GDM1 (cell line): ENCODE measurements at regions not wholly inside any gene's neighbourhood (a gene's known extent, or its start where the extent isn't known, plus 50 kb on each side); places are given as distances from the start of the nearest gene placed in this dataset.
"Not testable (repeated sequence)": the region's sequence is repeated elsewhere in the genome, so short reads cannot be mapped to it uniquely, and the experiment has no call there.

Experiments used
- DNase-seq: peaks from one replicate; lab custom pipeline; 2025; lab: John Stamatoyannopoulos, UW

GRCh38 chr10:6813856-6814255, 233.8 kb upstream of the PRKCQ start:
- DNase-seq = no peak

GRCh38 chr10:6813306-6813705, 233.2 kb upstream of the PRKCQ start:
- no peak for DNase-seq

GRCh38 chr10:6811153-6811552, 231.1 kb upstream of the PRKCQ start:
- DNase-seq = no peak

GRCh38 chr10:6803427-6803783, 223.3 kb upstream of the PRKCQ start:
- no peak for DNase-seq

- DNase-seq = no peak
Measured at GRCh38 chr10:6802759-6803426, 222.8 kb upstream of the PRKCQ start.

- DNase-seq = no peak
Measured at GRCh38 chr10:6796231-6796630, 216.2 kb upstream of the PRKCQ start.

GRCh38 chr10:6795541-6795940, 215.5 kb upstream of the PRKCQ start:
- DNase-seq = no peak

- DNase-seq = not testable (repeated sequence)
Measured at GRCh38 chr10:6794841-6795240, 214.8 kb upstream of the PRKCQ start.

- no peak for DNase-seq
Measured at GRCh38 chr10:6794441-6794840, 214.4 kb upstream of the PRKCQ start.

GRCh38 chr10:6788731-6789130, 208.7 kb upstream of the PRKCQ start:
- DNase-seq = no peak

- no peak for DNase-seq
Measured at GRCh38 chr10:6788231-6788630, 208.2 kb upstream of the PRKCQ start.

GRCh38 chr10:6787718-6788117, 207.6 kb upstream of the PRKCQ start:
- no peak for DNase-seq

GRCh38 chr10:6787091-6787490, 207.0 kb upstream of the PRKCQ start:
- DNase-seq = no peak

- no peak for DNase-seq
Measured at GRCh38 chr10:6786579-6787031, 206.5 kb upstream of the PRKCQ start.

GRCh38 chr10:6784429-6784828, 204.4 kb upstream of the PRKCQ start:
- not testable (repeated sequence) for DNase-seq

- no peak for DNase-seq
Measured at GRCh38 chr10:6783471-6783870, 203.4 kb upstream of the PRKCQ start.

- DNase-seq = no peak
Measured at GRCh38 chr10:6782378-6782777, 202.3 kb upstream of the PRKCQ start.

- no peak for DNase-seq
Measured at GRCh38 chr10:6781133-6781770, 201.2 kb upstream of the PRKCQ start.

- no peak for DNase-seq
Measured at GRCh38 chr10:6780008-6780677, 200.1 kb upstream of the PRKCQ start.

GRCh38 chr10:6778992-6779701, 199.1 kb upstream of the PRKCQ start:
- DNase-seq = no peak

- no peak for DNase-seq
Measured at GRCh38 chr10:6776170-6776569, 196.1 kb upstream of the PRKCQ start.

- DNase-seq = no peak
Measured at GRCh38 chr10:6774406-6774805, 194.3 kb upstream of the PRKCQ start.

- no peak for DNase-seq
Measured at GRCh38 chr10:6771331-6771730, 191.3 kb upstream of the PRKCQ start.
